ENCODE measurements at regions not wholly inside any gene's neighbourhood (a gene's known extent, or its start where the extent isn't known, plus 50 kb on each side); places are given as distances from the start of the nearest gene placed in this dataset.

- TF ChIP-seq EZH2 (IDR thresholded peaks at IDR 0.05; ENCODE audit: insufficient read depth, poor library complexity, severe bottlenecking) (no peak), EZH2phosphoT487 (IDR thresholded peaks at IDR 0.05; ENCODE audit: insufficient read depth, low read depth) (no peak)
Observed at GRCh38 chr11:119784421-119784820, 55.4 kb upstream of the NECTIN1 start.

All from GM23248 (cell line).